ENCODE measurements at regions not wholly inside any gene's neighbourhood (a gene's known extent, or its start where the extent isn't known, plus 50 kb on each side); places are given as distances from the start of the nearest gene placed in this dataset.
"Not testable (repeated sequence)": the region's sequence is repeated elsewhere in the genome, so short reads cannot be mapped to it uniquely, and the experiment has no call there.

GRCh38 chr6:71226151-71226550 is 62.5 kb upstream of the OGFRL1 start:
- in situ Hi-C loops (cut with HindIII; ENCODE audit: low pct_ligation_motif_present, low pct_unique_long_range_greater_than_20kb, low sequenced_read_pairs), result no loop called here
- no peak for DNase-seq

GRCh38 chr6:71228461-71229041 is 60.1 kb upstream of the OGFRL1 start:
- DNase-seq, result peak; percentile 86
- in situ Hi-C loops (cut with HindIII; ENCODE audit: low pct_ligation_motif_present, low pct_unique_long_range_greater_than_20kb, low sequenced_read_pairs), result no loop called here

GRCh38 chr6:71229477-71229876 is 59.1 kb upstream of the OGFRL1 start:
- DNase-seq, result no peak
- in situ Hi-C loops (cut with HindIII; ENCODE audit: low pct_ligation_motif_present, low pct_unique_long_range_greater_than_20kb, low sequenced_read_pairs), result no loop called here

- in situ Hi-C loops (cut with HindIII; ENCODE audit: low pct_ligation_motif_present, low pct_unique_long_range_greater_than_20kb, low sequenced_read_pairs); DNase-seq: not testable (repeated sequence)
These were observed 55.7 kb upstream of the OGFRL1 start for GRCh38 chr6:71232890-71233289.

GRCh38 chr6:71236926-71237434 is 51.6 kb upstream of the OGFRL1 start:
- no peak for DNase-seq

GRCh38 chr6:71238351-71238750 is 50.3 kb upstream of the OGFRL1 start:
- in situ Hi-C loops (cut with HindIII; ENCODE audit: low pct_ligation_motif_present, low pct_unique_long_range_greater_than_20kb, low sequenced_read_pairs), result no loop called here
- peak; percentile 55 for DNase-seq

More at GRCh38 chr6:71236926-71237434, 51.6 kb upstream of the OGFRL1 start:
- in situ Hi-C loops (cut with HindIII; ENCODE audit: low pct_ligation_motif_present, low pct_unique_long_range_greater_than_20kb, low sequenced_read_pairs), result no loop called here

All from ACHN (cell line).